H1 (cell line): ENCODE measurements at regions not wholly inside any gene's neighbourhood (a gene's known extent, or its start where the extent isn't known, plus 50 kb on each side); places are given as distances from the start of the nearest gene placed in this dataset.

Source experiments
- CTCF ChIA-PET: fragments of 300-600 bp; sonication (Branson Sonifier 250); formaldehyde crosslinking; loops from one replicate; lab custom pipeline; 2021; ENCODE audit not compliant: partially characterized antibody; lab: Charles Lee
- POLR2A ChIA-PET: fragments of 300-600 bp; sonication (Branson Sonifier 250); formaldehyde crosslinking; loops from one replicate; lab custom pipeline; 2021; ENCODE audit warnings: inconsistent platforms; ENCODE audit not compliant: partially characterized antibody; lab: Charles Lee
- DNase-seq, 2 experiments: peaks; one replicate each; pipeline versions ENCODE4 v3.0.0 to v3.0.0-alpha.2; 2010 to 2022; ENCODE audit warnings: low spot score in 2 of 2, low read depth in 1 of 2, mixed read lengths in 1 of 2
- FAIRE-seq: peaks from 2 replicates; lab custom pipeline; 2011; peaks lifted over from hg19 to GRCh38; lab: Jason Lieb, UNC
- H2AFZ ChIP-seq: 2 replicates; pipeline ENCODE4 v1.8.1; 2012; ENCODE audit warnings: low read length, inconsistent platforms
- H2AK5ac ChIP-seq: 2 replicates; pipeline ENCODE4 v1.6.1; 2013; ENCODE audit warnings: low read depth, low read length
- H2BK120ac ChIP-seq: replicated peaks from 2 replicates; pipeline ENCODE3; 2013; ENCODE audit warnings: low read depth, low read length, inconsistent platforms
- H2BK12ac ChIP-seq: 2 replicates; pipeline ENCODE4 v1.6.1; 2013; ENCODE audit warnings: low read depth, low read length
- H2BK15ac ChIP-seq: 2 replicates; pipeline ENCODE4 v1.6.1; 2013; ENCODE audit warnings: low read length
- H2BK20ac ChIP-seq: 2 replicates; pipeline ENCODE4 v1.6.1; 2013; ENCODE audit warnings: low read length
- H2BK5ac ChIP-seq: 2 replicates; pipeline ENCODE4 v1.6.1; 2013; ENCODE audit warnings: low read depth, low read length
- H3K14ac ChIP-seq: 2 replicates; pipeline ENCODE4 v1.6.1; 2013; ENCODE audit warnings: inconsistent platforms; ENCODE audit not compliant: insufficient read length
- H3K18ac ChIP-seq: 2 replicates; pipeline ENCODE4 v1.6.1; 2013; ENCODE audit warnings: low read length; ENCODE audit errors: extremely low read depth
- H3K23ac ChIP-seq: 2 replicates; pipeline ENCODE4 v1.6.1; 2013; ENCODE audit warnings: inconsistent platforms; ENCODE audit not compliant: insufficient read length
- H3K23me2 ChIP-seq: 2 replicates; pipeline ENCODE4 v1.6.1; 2013; ENCODE audit warnings: low read depth, low read length
- H3K27ac ChIP-seq: 2 replicates; pipeline ENCODE4 v1.6.1; 2011; ENCODE audit warnings: low read depth, low read length, inconsistent platforms
- H3K27me3 ChIP-seq, 4 experiments: replicated peaks in 1 of 4; 1 replicate in 1 of 4; 2 replicates in 3 of 4; pipeline versions ENCODE4 v1.6.1 to v1.8.1; 2011 to 2013; ENCODE audit warnings: low read length in 3 of 4, mild to moderate bottlenecking in 3 of 4, inconsistent platforms in 2 of 4, mixed read lengths in 2 of 4, moderate library complexity in 1 of 4; ENCODE audit not compliant: control insufficient read depth in 3 of 4, insufficient read depth in 3 of 4; ENCODE audit errors: extremely low read depth in 1 of 4
- H3K36me3 ChIP-seq, 4 experiments: 2 replicates each; pipeline versions ENCODE4 v1.6.1 to v1.8.1; 2011 to 2013; ENCODE audit warnings: mild to moderate bottlenecking in 4 of 4, low read length in 3 of 4, moderate library complexity in 2 of 4, control low read depth in 1 of 4, inconsistent platforms in 1 of 4; ENCODE audit not compliant: insufficient read depth in 4 of 4, control insufficient read depth in 2 of 4
- H3K4ac ChIP-seq: replicated peaks from 2 replicates; pipeline ENCODE3; 2013; ENCODE audit warnings: low read length, low read depth, mixed read lengths, inconsistent platforms; ENCODE audit not compliant: insufficient read length
- H3K4me1 ChIP-seq, 4 experiments: replicated peaks in 1 of 4; 1 replicate in 1 of 4; 2 replicates in 3 of 4; pipeline versions ENCODE4 v1.6.1 to v1.8.1; 2011 to 2013; ENCODE audit warnings: low read length in 3 of 4, inconsistent platforms in 2 of 4, mixed read lengths in 1 of 4; ENCODE audit not compliant: insufficient read depth in 4 of 4, control insufficient read depth in 3 of 4
- H3K4me2 ChIP-seq, 2 experiments: 2 replicates each; pipeline versions ENCODE4 v1.6.1 to v1.8.1; 2011 to 2013; ENCODE audit warnings: low read depth in 2 of 2, low read length in 2 of 2, control low read depth in 1 of 2, inconsistent platforms in 1 of 2, mild to moderate bottlenecking in 1 of 2; ENCODE audit not compliant: insufficient read depth in 1 of 2
- H3K4me3 ChIP-seq, 4 experiments: fragments of 200-600, 300-600 bp in 1 of 4; sonication (generic), shearing (Covaris generic), sonication (Bioruptor Twin) in 1 of 4; 2 replicates each; pipeline versions ENCODE4 v1.5.1 to v1.8.1; 2011 to 2016; ENCODE audit warnings: low read length in 4 of 4, low read depth in 3 of 4, control low read depth in 2 of 4, inconsistent platforms in 2 of 4, mild to moderate bottlenecking in 2 of 4, mixed read lengths in 1 of 4, moderate library complexity in 1 of 4; ENCODE audit not compliant: insufficient read depth in 2 of 4; ENCODE audit errors: extremely low read depth in 1 of 4
- H3K56ac ChIP-seq: replicated peaks from 2 replicates; pipeline ENCODE3; 2013; ENCODE audit warnings: low read depth, mild to moderate bottlenecking, mixed read lengths, low read length, inconsistent platforms; ENCODE audit not compliant: insufficient read length
- H3K79me1 ChIP-seq: 2 replicates; pipeline ENCODE4 v1.6.1; 2013; ENCODE audit warnings: low read depth, low read length, control low read depth
- H3K79me2 ChIP-seq, 2 experiments: 2 replicates each; pipeline versions ENCODE4 v1.6.1 to v1.8.1; 2012 to 2013; ENCODE audit warnings: low read length in 2 of 2, mild to moderate bottlenecking in 2 of 2, inconsistent platforms in 1 of 2; ENCODE audit not compliant: insufficient read depth in 2 of 2, control insufficient read depth in 1 of 2
- H3K9ac ChIP-seq, 4 experiments: replicated peaks in 1 of 4; 1 replicate in 1 of 4; 2 replicates in 3 of 4; pipeline versions ENCODE4 v1.6.1 to v1.8.1; 2011 to 2013; ENCODE audit warnings: low read depth in 3 of 4, low read length in 3 of 4, control low read depth in 2 of 4, mild to moderate bottlenecking in 2 of 4, moderate library complexity in 2 of 4, inconsistent platforms in 1 of 4; ENCODE audit errors: extremely low read depth in 1 of 4
- H3K9me3 ChIP-seq, 2 experiments: 2 replicates each; pipeline versions ENCODE4 v1.6.1 to v1.8.1; 2012 to 2013; ENCODE audit warnings: mild to moderate bottlenecking in 2 of 2, moderate library complexity in 2 of 2, control low read depth in 1 of 2, inconsistent platforms in 1 of 2, low read depth in 1 of 2, low read length in 1 of 2, mixed read lengths in 1 of 2; ENCODE audit not compliant: insufficient read depth in 2 of 2
- H4K20me1 ChIP-seq, 2 experiments: replicated peaks in 1 of 2; 2 replicates each; pipeline versions ENCODE3 to v1.8.1; 2011 to 2013; ENCODE audit warnings: inconsistent platforms in 2 of 2, low read length in 2 of 2, mild to moderate bottlenecking in 1 of 2; ENCODE audit not compliant: insufficient read depth in 2 of 2, control insufficient read depth in 1 of 2
- H4K5ac ChIP-seq: 2 replicates; pipeline ENCODE4 v1.6.1; 2013; ENCODE audit warnings: low read length, low read depth, mixed read lengths, inconsistent platforms; ENCODE audit not compliant: insufficient read length
- H4K8ac ChIP-seq: 2 replicates; pipeline ENCODE4 v1.8.0; 2013; ENCODE audit warnings: mild to moderate bottlenecking, moderate library complexity, low read length, inconsistent platforms; ENCODE audit not compliant: insufficient read depth; ENCODE audit errors: extremely low read depth
- H4K91ac ChIP-seq: replicated peaks from 2 replicates; pipeline ENCODE3; 2013; ENCODE audit warnings: low read length, mixed read lengths, inconsistent platforms; ENCODE audit not compliant: insufficient read length
- CBX8 ChIP-seq: fragments of 300-800, 300-1000 bp; sonication (generic); IDR thresholded peaks from 2 replicates; pipeline ENCODE4 v1.7.1; 2016; ENCODE audit warnings: low read depth, low read length, borderline replicate concordance
- CTBP2 ChIP-seq: IDR thresholded peaks from 2 replicates; pipeline ENCODE4 v1.7.0; 2011; ENCODE audit warnings: borderline replicate concordance, mild to moderate bottlenecking, moderate library complexity, mixed read lengths, low read length; ENCODE audit not compliant: insufficient read depth, insufficient read length
- CTCF ChIP-seq, 3 experiments: IDR thresholded peaks; 1 replicate in 2 of 3; 2 replicates in 1 of 3; pipeline versions ENCODE4 v1.5.1 to v1.6.1; 2011; ENCODE audit warnings: low read length in 3 of 3, mild to moderate bottlenecking in 3 of 3, inconsistent platforms in 2 of 3, low read depth in 1 of 3, moderate library complexity in 1 of 3; ENCODE audit not compliant: insufficient read depth in 1 of 3; ENCODE audit errors: control extremely low read depth in 1 of 3
- RNF2 ChIP-seq: fragments of 200-900, 300-1000 bp; sonication (generic); IDR thresholded peaks from 2 replicates; pipeline ENCODE4 v1.7.1; 2016; ENCODE audit warnings: borderline replicate concordance, low read depth, mild to moderate bottlenecking, antibody characterized with exemption, low read length; ENCODE audit not compliant: poor library complexity, severe bottlenecking; ENCODE audit errors: missing control alignments
- SP1 ChIP-seq: IDR thresholded peaks from 2 replicates; pipeline ENCODE4 v1.6.1; 2011; ENCODE audit warnings: low read depth, low read length
- TAF1 ChIP-seq: IDR thresholded peaks from 2 replicates; pipeline ENCODE4 v1.6.1; 2011; ENCODE audit warnings: mild to moderate bottlenecking, low read depth, low read length
- WGBS, 2 experiments: shearing (Covaris generic) in 1 of 2; methylation state at CpG; one replicate each; pipeline versions ENCODE4 v1.1.6 to v1.1.7; 2013 to 2015; ENCODE audit warnings: low lambda C conversion rate in 2 of 2, mixed read lengths in 2 of 2, inconsistent platforms in 1 of 2, low coverage in 1 of 2, missing lambda C conversion rate in 1 of 2; ENCODE audit not compliant: insufficient replicate concordance in 2 of 2, insufficient coverage in 1 of 2, insufficient read length in 1 of 2; ENCODE audit errors: extremely low coverage in 1 of 2, missing lambda C conversion rate in 1 of 2; 5-methylcytosine and 5-hydroxymethylcytosine counted together

- no peak overlapping the region for H2BK5ac ChIP-seq
- no peak overlapping the region for H3K9ac ChIP-seq
- no peak overlapping the region for H3K27ac ChIP-seq
- H3K18ac ChIP-seq, result no peak overlapping the region
- no peak overlapping the region for H3K14ac ChIP-seq
- no peak overlapping the region for H3K4me3 ChIP-seq
- WGBS, 2 experiments, result 47% methylated on average over 1 of the region's 1 CpG; no CpG with 5 or more reads in 1 of the 2 experiments
- no peak overlapping the region for H2AFZ ChIP-seq
- H3K4me1 ChIP-seq, result peaks cover 0 to 5% (median 4%) of the 10 kb centered on the region in 4 experiments; a peak in 4 of 7 replicates
- H2BK120ac ChIP-seq, result no peak overlapping the region
- no peaks in the 10 kb centered on the region for H3K79me1 ChIP-seq
- H3K23ac ChIP-seq, result no peak overlapping the region
- no peak for DNase-seq
- no peaks in the 10 kb centered on the region for H3K79me2 ChIP-seq
- H2AK5ac ChIP-seq, result no peak overlapping the region
- no peak overlapping the region for H3K4ac ChIP-seq
- H3K27me3 ChIP-seq, result no peaks in the 10 kb centered on the region
- H3K9me3 ChIP-seq, result no peaks in the 10 kb centered on the region
- no peak overlapping the region for H3K4me2 ChIP-seq
- TF ChIP-seq SP1, result no peak
- no peak for TF ChIP-seq CBX8
- no peak for TF ChIP-seq RNF2
- TF ChIP-seq CTCF (IDR thresholded peaks at IDR 0.05; ENCODE audit: control extremely low read depth in 1 of 3, insufficient read depth in 1 of 3, low read depth in 1 of 3, low read length in 3 of 3), result no peak
- TF ChIP-seq CTBP2, result no peak
- TF ChIP-seq TAF1, result no peak
- H2BK20ac ChIP-seq, result no peak overlapping the region
- FAIRE-seq, result no peak
- H4K8ac ChIP-seq, result no peak overlapping the region
- no peak overlapping the region for H2BK12ac ChIP-seq
- H4K20me1 ChIP-seq, result no peaks in the 10 kb centered on the region
- ChIA-PET POLR2A (no interaction called here), CTCF (interaction anchor here (0.8 to 6.6 kb wide), 9 partner anchors 9 to 93 kb away, joined by 3 to 56 read pairs (median 4); no protein-coding TSS in a partner anchor)
- H2BK15ac ChIP-seq, result no peak overlapping the region
- H3K23me2 ChIP-seq, result no peaks in the 10 kb centered on the region
- no peaks in the 10 kb centered on the region for H3K36me3 ChIP-seq
- H4K91ac ChIP-seq, result no peak overlapping the region
- H3K56ac ChIP-seq, result no peak overlapping the region
- no peak overlapping the region for H4K5ac ChIP-seq
These were observed 362.7 kb downstream of the REEP3 start for GRCh38 chr10:63883861-63884260.
